HG03575 (cell line): ENCODE measurements at regions not wholly inside any gene's neighbourhood (a gene's known extent, or its start where the extent isn't known, plus 50 kb on each side); places are given as distances from the start of the nearest gene placed in this dataset.
"Not testable (repeated sequence)": the region's sequence is repeated elsewhere in the genome, so short reads cannot be mapped to it uniquely, and the experiment has no call there.

Source experiments
- ATAC-seq: cut with Tn5 transposase; IDR thresholded peaks from one replicate; pipeline ENCODE4 v1.9.1; 2021; ENCODE audit not compliant: unreplicated experiment, insufficient number of reproducible peaks, low FRiP score; ENCODE audit errors: extremely low read depth

DNA sequence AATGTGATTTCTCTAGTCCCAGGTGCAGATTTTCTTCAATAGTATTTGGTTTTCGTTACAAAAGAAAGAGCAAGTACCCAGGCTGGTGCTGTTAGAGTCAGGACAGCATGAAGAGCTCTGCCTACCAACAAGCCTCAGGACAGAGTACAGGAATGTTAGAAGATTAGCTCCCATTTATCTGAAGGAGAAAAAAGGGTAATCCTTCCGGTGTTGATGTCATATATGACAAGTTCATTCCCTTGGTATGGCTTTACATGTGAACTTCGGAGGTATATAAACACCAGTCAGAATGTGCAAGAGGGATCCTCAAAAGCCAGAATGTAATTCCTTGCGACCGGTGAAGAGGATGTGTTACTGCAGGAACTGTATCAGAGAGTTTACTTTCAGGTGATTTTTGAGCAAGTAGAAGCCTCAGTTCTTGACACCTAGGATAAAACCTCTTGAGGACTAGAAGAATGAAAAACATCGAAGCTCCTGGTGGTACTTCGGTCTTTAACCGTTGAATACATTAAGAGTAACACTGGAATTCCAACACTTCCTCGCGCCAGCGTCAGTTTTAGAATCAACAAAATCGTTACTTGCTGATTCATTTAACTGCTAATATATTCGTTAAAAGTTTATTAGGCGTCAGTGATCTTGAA, 194.2 kb upstream of the ZNF184 start:
- no peak for ATAC-seq

DNA sequence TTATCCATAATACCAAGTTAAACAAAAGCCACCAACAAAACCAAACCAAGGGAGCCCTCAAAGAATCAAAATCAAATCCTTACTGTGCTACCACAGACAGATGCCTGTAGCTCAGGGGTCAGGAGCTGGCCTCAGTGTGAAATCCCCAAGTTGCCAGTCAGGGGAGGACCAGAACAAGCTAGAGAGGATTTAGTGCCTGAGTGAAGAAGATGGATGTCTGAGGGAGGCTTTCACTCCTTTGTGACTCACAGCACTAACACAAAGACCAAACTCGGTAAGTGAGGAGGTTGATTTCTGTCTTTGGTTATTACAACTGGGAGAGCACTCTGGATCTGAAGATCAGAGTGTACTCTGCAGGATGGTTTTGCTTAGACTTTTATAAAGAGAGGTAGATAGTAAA, 189.9 kb upstream of the ZNF184 start:
- ATAC-seq, result no peak

DNA sequence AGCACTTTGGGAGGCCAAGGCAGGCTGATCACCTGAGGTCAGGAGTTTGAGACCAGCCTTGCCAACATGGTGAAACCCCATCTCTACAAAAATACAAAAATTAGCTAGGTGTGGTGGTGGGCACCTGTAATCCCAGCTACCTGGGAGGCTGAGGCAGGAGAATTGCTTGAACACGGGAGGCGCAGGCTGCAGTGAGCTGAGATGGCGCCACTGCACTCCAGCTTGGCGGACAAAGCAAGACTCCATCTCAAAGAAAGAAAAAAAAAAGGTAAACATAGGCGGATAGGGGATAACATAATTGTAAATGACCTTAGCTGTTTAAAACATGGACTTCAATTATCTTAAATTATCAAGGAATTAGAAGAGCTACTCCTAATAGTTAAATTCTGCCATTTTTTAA, 189.3 kb upstream of the ZNF184 start:
- ATAC-seq, result not testable (repeated sequence)

DNA sequence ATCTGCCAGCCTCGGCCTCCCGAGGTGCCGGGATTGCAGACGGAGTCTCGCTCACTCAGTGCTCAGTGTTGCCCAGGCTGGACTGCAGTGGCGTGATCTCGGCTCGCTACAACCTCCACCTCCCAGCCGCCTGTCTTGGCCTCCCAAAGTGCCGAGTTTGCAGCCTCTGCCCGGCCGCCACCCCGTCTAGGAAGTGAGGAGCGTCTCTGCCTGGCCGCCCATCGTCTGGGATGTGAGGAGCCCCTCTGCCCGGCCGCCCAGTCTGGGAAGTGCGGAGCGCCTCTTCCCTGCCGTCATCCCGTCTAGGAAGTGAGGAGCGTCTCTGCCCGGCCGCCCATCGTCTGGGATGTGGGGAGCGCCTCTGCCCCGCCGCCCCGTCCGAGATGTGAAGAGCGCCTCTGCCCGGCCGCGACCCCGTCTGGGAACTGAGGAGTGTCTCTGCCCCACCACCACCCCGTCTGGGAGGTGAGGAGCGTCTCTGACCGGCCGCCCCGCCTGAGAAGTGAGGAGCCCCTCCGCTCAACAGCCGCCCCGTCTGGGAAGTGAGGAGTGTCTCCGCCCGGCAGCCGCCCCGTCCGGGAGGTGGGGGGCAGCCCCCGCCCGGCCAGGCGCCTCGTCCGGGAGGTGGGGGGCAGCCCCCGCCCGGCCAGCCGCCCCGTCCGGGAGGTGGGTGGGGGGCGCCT, 180.4 kb upstream of the ZNF184 start:
- ATAC-seq, result not testable (repeated sequence)

DNA sequence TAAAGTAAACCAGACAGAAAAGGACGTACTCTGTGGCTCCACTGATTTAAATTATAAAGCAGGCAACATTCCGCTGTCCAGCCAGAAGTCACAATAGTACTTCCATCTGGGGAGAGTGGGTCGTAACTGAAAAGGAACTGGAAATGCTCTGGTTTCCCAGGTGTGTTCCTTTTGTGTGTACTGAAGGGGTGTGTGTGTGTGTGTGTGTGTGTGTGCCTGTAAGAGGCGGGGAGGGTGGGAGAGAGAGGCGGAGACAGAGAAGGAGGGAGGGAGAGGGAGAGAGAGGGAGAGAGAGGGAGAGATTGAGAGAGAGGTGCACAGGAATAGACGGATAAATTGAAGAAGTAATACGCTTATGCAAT, 178.4 kb upstream of the ZNF184 start:
- no peak for ATAC-seq

DNA sequence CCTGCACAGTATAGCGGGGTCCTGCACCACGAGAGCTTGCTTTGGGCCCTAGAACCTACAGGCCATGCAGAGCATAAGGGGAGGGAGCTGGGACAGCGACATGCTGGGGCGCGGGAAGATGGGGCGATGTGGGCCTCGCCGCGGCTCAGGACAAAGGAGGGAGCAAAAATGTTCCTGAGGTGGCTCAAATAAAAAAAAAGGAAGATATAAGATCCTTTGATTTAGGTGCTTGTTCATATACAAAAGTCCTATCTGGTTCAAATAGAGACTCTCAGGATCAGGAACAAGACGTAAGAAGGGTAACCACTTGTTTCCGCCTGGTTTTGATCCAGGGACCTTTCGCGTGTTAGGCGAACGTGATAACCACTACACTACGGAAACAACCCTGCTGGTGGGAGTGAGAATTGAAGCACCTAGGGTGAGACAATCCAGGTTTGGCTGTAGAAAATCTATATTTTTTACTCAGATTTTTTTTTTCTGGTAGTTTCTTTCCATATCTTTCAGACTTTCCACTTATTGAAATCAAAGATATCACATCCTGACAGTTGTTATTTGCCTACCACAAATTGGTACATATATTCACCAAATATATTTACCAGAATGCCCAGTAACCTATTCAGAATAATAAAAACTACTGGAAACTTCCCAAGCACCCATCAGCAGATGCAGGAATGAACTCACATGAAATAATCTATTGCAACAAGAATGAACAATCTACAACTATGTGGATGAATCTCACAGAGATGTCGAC, 177.9 kb upstream of the ZNF184 start:
- no peak for ATAC-seq

DNA sequence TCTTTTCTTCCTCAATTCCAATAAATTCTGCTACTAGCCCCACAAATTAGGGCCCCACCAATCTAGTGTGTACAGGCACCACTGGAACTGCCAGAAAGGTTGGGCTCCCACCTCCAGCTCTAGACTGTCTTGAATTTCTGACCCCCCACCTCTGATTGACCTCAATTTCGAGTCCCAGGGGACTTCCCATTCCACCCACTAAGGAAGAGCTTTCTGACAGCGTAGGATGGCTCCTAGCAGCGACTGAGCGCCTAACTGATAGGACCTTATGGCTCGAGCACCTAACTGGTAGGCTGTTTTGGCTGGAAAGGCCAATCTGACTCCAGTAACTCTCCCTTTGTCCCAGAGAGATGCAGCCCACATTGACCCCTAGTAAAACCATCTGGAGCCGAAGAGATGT, 171.6 kb upstream of the ZNF184 start:
- ATAC-seq, result no peak

DNA sequence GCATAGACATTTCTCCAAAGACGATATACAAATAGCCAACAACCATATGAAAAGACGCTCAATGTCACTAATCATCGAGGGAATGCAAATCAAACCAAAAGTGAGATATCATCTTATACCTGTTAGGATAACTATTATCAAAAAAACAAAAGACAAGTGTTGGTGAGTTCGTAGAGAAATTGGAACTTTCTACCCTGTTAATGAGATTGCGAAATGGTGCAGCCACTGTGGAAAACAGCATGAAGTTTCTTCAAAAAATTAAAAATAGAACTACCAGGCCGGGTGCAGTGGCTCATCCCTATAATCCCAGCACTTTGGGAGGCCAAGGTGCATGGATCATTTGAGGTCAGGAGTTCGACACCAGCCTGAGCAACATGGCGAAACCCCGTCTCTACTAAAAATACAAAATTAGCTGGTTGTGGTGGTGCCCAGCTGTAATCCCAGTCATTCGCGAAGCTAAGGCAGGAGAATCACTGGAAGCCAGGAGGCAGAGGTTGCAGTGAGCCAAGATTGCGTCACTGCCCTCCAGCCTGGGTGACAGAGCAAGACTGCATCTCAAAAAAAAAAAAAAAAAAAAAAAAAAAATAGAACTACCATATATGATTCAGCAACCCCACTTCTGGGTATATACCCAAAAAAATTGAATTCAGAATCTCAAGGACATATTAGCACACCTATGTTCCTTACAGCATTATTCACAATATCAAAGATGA, 170.0 kb upstream of the ZNF184 start:
- ATAC-seq, result no peak

DNA sequence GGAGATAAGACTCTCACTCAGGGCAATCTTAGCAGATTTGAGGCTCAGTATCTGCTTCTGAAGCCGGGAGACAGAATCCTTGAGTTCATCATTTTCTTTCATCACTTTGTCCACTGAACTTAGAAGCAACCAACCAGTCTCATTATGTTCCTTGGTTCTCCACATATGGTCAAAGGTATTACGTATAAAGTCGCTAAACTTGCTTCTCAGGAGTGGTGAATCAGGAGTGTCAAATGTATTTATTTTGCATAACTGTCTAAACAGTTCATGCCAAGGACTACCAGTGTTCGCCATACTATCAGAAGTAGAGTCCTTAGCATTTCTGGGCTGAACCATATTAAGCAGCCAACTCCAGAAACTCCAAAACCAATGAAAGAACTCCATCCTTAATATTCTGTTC, 163.0 kb upstream of the ZNF184 start:
- ATAC-seq, result not testable (repeated sequence)

DNA sequence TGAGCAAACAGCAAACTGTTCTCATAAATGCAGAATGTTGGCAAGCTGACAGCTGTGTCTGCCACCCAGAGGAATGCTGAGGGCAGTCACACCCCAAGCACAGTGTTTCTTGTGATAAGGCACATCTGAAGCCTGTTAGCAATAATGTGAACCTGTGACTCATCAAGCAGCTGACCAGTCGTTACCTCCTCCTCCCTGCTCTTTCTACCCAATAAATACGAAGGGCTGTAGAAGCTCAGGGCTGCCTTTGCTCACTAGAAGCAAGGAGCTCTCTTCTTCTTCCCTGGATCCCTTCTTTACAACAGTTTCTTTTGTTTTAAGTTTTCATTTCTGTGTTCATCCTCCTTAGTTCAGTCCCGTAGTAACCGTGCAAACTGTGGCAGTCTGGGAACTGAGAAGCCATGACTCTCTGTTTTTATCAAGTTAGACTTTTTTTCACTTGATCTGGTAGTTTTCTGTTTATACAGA, 160.3 kb upstream of the ZNF184 start:
- ATAC-seq, result not testable (repeated sequence)

DNA sequence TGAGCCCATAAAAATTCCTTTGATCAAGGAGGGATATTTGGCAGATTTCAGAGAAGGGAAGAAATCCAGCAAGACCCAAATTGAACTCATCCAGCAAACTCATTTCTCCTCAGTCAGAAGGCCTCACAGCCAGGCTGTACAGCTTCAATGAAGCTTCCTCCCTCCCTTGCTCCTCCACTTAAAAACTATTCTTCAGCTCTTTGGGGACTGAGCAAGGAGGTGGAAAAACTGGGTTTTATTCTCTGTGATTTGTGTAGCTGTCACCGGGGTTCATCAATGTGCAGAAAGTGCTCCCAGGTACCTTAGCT, 158.7 kb upstream of the ZNF184 start:
- no peak for ATAC-seq

DNA sequence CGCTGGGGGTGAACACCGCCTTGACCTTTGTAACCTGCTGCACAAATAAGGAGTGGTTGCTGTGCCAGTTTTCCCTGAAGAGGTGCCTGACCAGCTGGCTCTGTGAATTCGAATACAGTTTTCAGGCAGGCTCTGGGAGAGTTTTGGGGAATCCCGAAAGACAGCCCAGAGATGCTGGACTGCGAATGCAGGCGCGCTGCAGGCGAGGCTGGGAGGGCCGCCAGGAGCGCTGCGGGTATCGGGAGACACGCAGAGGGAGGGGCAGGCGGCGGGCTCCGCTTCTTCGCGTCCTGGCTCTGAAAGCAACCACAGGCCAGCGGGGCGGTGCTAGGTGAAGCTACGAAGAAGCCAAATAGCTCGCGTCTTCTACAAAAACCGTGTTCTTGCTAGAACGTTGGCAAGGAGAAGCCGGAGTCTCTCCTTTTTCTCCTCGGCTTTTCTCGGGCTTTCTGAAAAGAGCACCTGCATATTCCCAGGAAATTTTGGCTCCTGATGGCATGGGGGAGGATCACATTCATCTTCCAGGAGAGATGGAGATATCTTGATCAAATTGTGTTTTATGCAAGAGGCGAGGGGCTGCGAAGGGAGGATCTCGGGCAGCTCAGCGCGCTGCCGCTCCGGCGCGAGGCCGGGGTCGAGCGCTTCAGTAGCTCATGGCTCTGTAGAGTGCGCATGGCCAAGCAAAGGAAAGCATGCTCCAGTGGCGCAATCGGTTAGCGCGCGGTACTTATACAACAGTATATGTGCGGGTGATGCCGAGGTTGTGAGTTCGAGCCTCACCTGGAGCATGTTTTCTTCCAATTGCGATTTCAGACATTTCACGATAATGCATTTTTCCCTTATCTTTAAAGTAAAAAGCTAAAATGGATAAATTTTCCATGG, 158.1 kb upstream of the ZNF184 start:
- no peak for ATAC-seq

DNA sequence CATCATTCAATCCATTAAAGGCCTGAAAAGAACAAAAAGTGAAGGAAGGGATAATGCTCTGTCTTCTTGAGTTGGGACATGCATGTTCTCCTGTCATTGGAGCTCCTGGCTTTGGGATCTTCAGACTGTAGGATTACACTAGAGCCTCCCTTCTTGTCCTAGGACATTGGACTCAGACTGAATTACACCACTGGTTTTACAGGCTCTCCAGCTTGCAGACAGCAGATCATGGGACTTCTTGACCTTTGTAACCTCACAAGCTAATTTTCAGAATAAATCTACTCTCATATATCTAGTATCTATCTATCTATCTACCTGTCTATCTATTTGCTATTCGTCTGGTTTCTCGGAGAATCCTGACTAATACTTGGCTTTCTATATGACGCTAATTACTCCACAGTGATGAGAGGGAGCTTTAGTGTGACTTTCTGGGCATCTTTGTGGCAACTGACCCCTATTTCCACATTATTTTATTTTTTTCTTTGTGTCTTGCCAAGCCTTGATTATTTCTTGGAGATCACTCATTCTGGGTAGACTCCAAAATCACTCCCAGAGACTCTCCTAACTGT, 151.9 kb upstream of the ZNF184 start:
- no peak for ATAC-seq

DNA sequence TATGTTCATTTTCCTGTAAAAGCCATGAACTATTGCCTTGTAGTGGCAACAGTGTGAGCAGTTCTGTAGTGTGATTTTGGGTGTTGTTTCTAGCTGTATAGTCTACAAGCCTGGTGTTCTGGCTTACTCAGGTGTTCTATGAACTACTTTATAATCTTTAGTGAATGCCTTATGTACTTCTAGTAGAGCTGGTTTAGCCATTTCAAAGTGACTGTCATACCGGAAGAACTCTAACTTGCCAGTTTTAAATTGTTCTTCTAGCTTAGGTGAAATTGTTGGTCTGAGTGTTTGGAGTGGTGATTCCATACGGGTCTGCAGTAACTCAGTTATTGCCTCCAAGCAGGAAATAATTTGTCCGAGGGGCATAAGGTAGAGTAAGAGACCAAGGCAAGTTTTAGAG, 150.2 kb upstream of the ZNF184 start:
- no peak for ATAC-seq

DNA sequence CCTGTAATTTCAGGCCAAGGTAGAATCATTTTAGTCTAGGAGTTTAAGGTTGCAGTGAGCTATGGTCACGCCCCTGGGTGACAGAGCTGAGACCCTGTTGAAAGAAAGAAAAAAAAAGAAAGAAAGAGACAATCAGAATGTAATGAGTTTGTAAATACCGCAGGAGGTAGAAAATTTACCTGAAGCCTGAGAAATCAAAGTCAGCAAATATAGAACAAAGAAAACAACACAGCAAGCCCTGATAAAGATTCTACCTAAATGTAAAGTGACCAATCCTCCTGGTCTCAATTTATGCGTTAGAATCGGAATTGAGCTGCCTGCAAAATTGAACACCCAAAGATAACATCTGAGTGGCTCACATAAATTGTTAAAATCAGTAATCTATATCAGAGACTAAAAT, 146.5 kb upstream of the ZNF184 start:
- no peak for ATAC-seq

DNA sequence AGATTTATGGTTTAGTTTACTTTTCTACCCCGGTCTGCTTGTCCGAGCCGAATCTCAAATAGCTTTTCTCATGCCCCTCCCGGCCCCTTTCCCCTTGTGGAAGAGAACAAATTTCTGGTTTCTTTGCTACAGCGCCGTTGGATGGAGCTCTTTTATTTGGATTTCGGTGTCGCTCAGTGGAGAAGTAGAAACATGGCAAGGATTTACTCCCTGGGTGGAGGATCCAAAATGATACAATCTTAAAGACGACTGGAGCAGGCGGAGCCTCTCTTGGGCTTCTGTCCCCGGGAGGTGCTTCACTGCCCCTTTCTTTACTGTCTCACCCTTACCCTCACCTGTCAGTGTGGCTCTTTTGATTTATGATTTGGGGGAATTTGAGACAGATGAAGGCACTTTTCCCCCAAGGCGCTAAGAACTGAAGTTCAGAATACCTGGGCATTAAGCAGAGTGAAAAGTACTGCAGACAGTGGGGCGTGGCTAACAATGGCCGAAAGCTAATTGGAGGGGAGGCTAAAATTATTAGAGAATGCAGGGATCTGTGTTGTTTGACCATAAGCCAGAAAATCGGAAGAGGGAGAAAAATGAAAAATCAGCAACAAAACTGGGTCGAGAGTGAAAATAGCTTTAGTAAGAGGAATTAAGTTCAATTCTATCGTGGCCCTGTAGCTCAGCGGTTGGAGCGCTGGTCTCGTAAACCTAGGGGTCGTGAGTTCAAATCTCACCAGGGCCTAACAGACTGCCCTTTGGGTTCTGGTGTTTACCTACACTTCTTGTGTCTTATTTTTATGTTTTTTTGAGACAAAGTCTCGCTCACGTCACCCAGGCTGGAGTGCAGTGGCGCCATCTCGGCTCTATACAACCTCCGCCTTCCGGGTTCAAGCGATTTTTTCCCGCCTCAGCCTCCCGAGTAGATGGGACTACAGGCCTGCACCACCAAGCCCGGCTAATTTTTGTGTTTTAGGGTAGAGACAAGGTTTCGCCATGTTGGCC, 145.1 kb upstream of the ZNF184 start:
- no peak for ATAC-seq

DNA sequence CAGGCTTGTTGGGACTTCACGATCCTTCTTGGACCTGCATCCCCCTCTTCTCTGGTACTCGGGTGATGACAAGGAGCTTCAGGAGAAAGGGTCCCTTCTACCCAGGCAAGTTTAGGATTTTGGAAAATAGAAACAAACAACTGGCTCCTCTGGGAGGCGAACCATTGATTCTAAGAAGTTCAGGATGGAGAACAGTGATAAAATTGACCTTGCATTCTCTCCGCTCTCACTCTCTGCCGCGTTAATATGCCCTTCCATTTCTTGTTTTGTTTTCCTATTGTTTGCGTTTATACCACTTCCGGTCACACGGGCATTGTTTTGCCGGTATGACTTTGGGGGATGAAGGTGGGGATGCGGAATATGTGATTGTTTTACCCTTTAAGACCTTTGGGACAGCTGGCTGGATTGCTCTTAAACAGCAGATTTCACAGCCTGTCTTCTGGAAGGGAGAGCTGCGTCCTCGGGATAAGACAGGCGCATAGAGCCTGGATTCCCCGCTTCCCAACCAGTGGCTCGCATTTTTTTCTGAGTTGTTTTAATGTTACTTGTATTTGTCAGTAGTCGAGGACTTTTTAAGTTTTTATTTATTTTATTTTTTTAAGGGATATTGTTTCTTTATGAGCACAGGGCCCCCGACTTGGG, 144.3 kb upstream of the ZNF184 start:
- ATAC-seq, result no peak
